Endothelial cell of umbilical vein (primary cell): ENCODE measurements at regions not wholly inside any gene's neighbourhood (a gene's known extent, or its start where the extent isn't known, plus 50 kb on each side); places are given as distances from the start of the nearest gene placed in this dataset.

Source experiments
- BruUV-seq: library from RNA; stranded (reverse); fragments of 400-500 nt; replicated peaks from 2 replicates; lab custom pipeline; 2021; lab: Mats Ljungman, UMichigan
- CTCF ChIA-PET: fragments of 300-600, 350-600 bp; sonication (Branson Sonifier 250); formaldehyde crosslinking; loops from one replicate; lab custom pipeline; 2021; ENCODE audit warnings: antibody characterized with exemption, inconsistent platforms; lab: Charles Lee
- POLR2A ChIA-PET: fragments of 300-600, 350-600 bp; sonication (Branson Sonifier 250); formaldehyde crosslinking; loops from one replicate; lab custom pipeline; 2021; ENCODE audit warnings: antibody characterized with exemption, inconsistent platforms; lab: Charles Lee
- DNase-seq: peaks from one replicate; pipeline ENCODE4 v3.0.0-alpha.2; 2011; ENCODE audit warnings: low read depth, low spot score
- FAIRE-seq: peaks from 2 replicates; lab custom pipeline; 2011; peaks lifted over from hg19 to GRCh38; lab: Jason Lieb, UNC
- H2AFZ ChIP-seq: 2 replicates; pipeline ENCODE4 v1.6.0; 2012; ENCODE audit warnings: low read depth, low read length, control low read depth, inconsistent platforms
- H3K27ac ChIP-seq: 2 replicates; pipeline ENCODE4 v1.5.1; 2011; ENCODE audit warnings: low read depth, mild to moderate bottlenecking, control low read depth, low read length, moderate library complexity; ENCODE audit not compliant: insufficient read depth
- H3K27me3 ChIP-seq, 2 experiments: 2 replicates each; pipeline versions ENCODE4 v1.6.0 to v1.6.1; 2011; ENCODE audit warnings: low read length in 2 of 2, mixed read lengths in 1 of 2; ENCODE audit not compliant: control insufficient read depth in 2 of 2, insufficient read depth in 2 of 2
- H3K36me3 ChIP-seq, 2 experiments: 2 replicates in 1 of 2; 3 replicates in 1 of 2; pipeline ENCODE4 v1.5.1; 2011; ENCODE audit warnings: low read length in 2 of 2, mild to moderate bottlenecking in 1 of 2, moderate library complexity in 1 of 2; ENCODE audit not compliant: control insufficient read depth in 2 of 2, insufficient read depth in 2 of 2; ENCODE audit errors: extremely low read depth in 1 of 2
- H3K4me1 ChIP-seq: 3 replicates; pipeline ENCODE4 v1.5.1; 2011; ENCODE audit warnings: mild to moderate bottlenecking, low read length; ENCODE audit not compliant: control insufficient read depth, insufficient read depth; ENCODE audit errors: extremely low read depth
- H3K4me2 ChIP-seq: 2 replicates; pipeline ENCODE4 v1.6.1; 2011; ENCODE audit warnings: low read length, control low read depth, mixed read lengths; ENCODE audit not compliant: insufficient read depth
- H3K4me3 ChIP-seq, 3 experiments: fragments of 200-600 bp in 1 of 3; sonication (generic), shearing (Covaris generic) in 1 of 3; replicated peaks in 1 of 3; 2 replicates each; pipeline ENCODE4 v1.5.1; 2011 to 2016; ENCODE audit warnings: control low read depth in 3 of 3, low read length in 3 of 3, mild to moderate bottlenecking in 2 of 3, inconsistent platforms in 1 of 3, low read depth in 1 of 3, moderate library complexity in 1 of 3; ENCODE audit not compliant: insufficient read depth in 1 of 3
- H3K79me2 ChIP-seq: 2 replicates; pipeline ENCODE4 v1.6.0; 2012; ENCODE audit warnings: low read length, inconsistent platforms; ENCODE audit not compliant: control insufficient read depth, insufficient read depth
- H3K9ac ChIP-seq: replicated peaks from 2 replicates; pipeline ENCODE3; 2011; ENCODE audit warnings: low read length, control low read depth; ENCODE audit not compliant: insufficient read depth; ENCODE audit errors: extremely low read depth
- H3K9me1 ChIP-seq: replicated peaks from 3 replicates; pipeline ENCODE4 v1.6.0; 2011; ENCODE audit warnings: mild to moderate bottlenecking, low read length; ENCODE audit not compliant: control insufficient read depth, insufficient read depth; ENCODE audit errors: extremely low read depth
- H3K9me3 ChIP-seq: replicated peaks from 2 replicates; pipeline ENCODE4 v1.5.1; 2012; ENCODE audit warnings: low read length, inconsistent platforms; ENCODE audit not compliant: control insufficient read depth, insufficient read depth
- H4K20me1 ChIP-seq: replicated peaks from 2 replicates; pipeline ENCODE3; 2011; ENCODE audit warnings: mild to moderate bottlenecking, low read length; ENCODE audit not compliant: control insufficient read depth, insufficient read depth; ENCODE audit errors: extremely low read depth
- EZH2 ChIP-seq: IDR thresholded peaks from 2 replicates; pipeline ENCODE4 v1.6.1; 2012; ENCODE audit warnings: borderline replicate concordance, low read depth, mild to moderate bottlenecking, moderate library complexity, low read length, inconsistent platforms; ENCODE audit not compliant: severe bottlenecking
- FOS ChIP-seq: IDR thresholded peaks from 2 replicates; pipeline ENCODE4 v1.6.1; 2011; ENCODE audit warnings: mild to moderate bottlenecking, low read length, moderate library complexity, borderline replicate concordance; ENCODE audit not compliant: insufficient read depth
- GATA2 ChIP-seq: IDR thresholded peaks from 2 replicates; pipeline ENCODE4 v1.7.0; 2011; ENCODE audit warnings: low read depth, mild to moderate bottlenecking, moderate library complexity, mixed read lengths, low read length; ENCODE audit not compliant: insufficient read length, insufficient read depth
- JUN ChIP-seq: IDR thresholded peaks from 2 replicates; pipeline ENCODE4 v1.6.1; 2011; ENCODE audit warnings: borderline replicate concordance, low read depth; ENCODE audit not compliant: insufficient read length, insufficient read depth
- MYC ChIP-seq: IDR thresholded peaks from one replicate; pipeline ENCODE4 v1.6.1; 2011; ENCODE audit warnings: mild to moderate bottlenecking, low read depth, low read length
- POLR2A ChIP-seq: IDR thresholded peaks from 2 replicates; pipeline ENCODE4 v1.6.1; 2012; ENCODE audit warnings: low read depth, mild to moderate bottlenecking, control low read depth, low read length
- POLR2AphosphoS5 ChIP-seq: IDR thresholded peaks from 2 replicates; pipeline ENCODE4 v1.6.1; 2012; ENCODE audit warnings: low read depth, mild to moderate bottlenecking, control low read depth, low read length, moderate library complexity; ENCODE audit not compliant: insufficient read depth
- dilution Hi-C: fragments of 300-500 bp; cut with MboI; formaldehyde crosslinking; loops from one replicate; pipeline ENCODE4 v1.15.0; 2019; ENCODE audit warnings: low sequenced_read_pairs; ENCODE audit not compliant: extremely low pct_ligation_motif_present
- intact Hi-C: fragments of 100-400 bp; cut with micrococcal nuclease; formaldehyde crosslinking; loops from one replicate; pipeline ENCODE4 v1.10.0; 2022
- TF ChIP-seq, protein P1 (sequence below), 2 donors: IDR thresholded peaks; 1 replicate in 1 of 2; 2 replicates in 1 of 2; pipeline ENCODE4 v1.5.1; 2011; ENCODE audit warnings: low read length in 2 of 2, mild to moderate bottlenecking in 2 of 2, moderate library complexity in 2 of 2, control low read depth in 1 of 2, inconsistent platforms in 1 of 2, low read depth in 1 of 2; ENCODE audit not compliant: insufficient read depth in 1 of 2; ENCODE audit errors: extremely low read depth in 1 of 2
- TF ChIP-seq, protein P2 (sequence below): IDR thresholded peaks from 2 replicates; pipeline ENCODE4 v1.6.1; 2011; ENCODE audit not compliant: insufficient read depth, insufficient read length

DNA sequence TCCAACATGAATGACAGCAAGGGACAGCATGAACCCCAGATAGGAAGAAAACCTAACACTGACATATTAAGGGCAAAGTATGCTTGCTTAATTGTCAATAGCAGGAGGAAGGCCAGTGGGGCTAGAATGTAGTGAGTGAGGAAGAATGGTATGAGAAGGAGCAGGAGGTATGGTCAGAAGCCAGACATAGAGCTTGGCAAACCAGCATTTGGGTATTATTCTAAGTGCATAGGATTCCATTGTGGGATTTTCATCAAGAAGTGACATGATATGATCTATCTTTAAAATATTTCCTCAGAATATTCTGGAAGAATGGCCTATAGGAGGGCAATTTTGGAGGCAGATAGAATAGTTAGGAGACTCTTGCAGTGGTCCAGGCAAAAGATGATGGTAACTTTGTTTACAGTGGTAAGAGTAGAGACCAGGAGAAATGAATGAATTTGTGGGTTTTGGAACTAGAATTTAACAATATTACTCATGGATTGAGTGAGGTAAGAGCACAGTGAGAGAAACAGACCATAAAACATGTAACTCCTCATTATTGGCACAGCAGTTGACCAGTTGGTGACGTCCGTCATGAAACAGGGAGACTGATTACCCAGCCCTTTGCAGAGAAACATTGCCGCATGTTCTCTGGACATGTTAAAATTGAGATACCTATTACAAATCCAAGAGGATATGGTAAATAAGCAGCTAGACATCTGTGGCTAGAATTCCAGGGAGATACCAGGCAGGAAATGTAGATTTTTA, 246.5 kb upstream of the HS3ST1 start:
- H3K9me3 ChIP-seq, result no peaks in the 10 kb centered on the region
- dilution Hi-C loops (no loop called here), intact Hi-C loops (no loop called here)
- TF ChIP-seq GATA2, result no peak
- TF ChIP-seq MYC, result no peak
- TF ChIP-seq POLR2A, result no peak
- TF ChIP-seq JUN, result no peak
- TF ChIP-seq EZH2, result no peak
- TF ChIP-seq, protein P1, sequence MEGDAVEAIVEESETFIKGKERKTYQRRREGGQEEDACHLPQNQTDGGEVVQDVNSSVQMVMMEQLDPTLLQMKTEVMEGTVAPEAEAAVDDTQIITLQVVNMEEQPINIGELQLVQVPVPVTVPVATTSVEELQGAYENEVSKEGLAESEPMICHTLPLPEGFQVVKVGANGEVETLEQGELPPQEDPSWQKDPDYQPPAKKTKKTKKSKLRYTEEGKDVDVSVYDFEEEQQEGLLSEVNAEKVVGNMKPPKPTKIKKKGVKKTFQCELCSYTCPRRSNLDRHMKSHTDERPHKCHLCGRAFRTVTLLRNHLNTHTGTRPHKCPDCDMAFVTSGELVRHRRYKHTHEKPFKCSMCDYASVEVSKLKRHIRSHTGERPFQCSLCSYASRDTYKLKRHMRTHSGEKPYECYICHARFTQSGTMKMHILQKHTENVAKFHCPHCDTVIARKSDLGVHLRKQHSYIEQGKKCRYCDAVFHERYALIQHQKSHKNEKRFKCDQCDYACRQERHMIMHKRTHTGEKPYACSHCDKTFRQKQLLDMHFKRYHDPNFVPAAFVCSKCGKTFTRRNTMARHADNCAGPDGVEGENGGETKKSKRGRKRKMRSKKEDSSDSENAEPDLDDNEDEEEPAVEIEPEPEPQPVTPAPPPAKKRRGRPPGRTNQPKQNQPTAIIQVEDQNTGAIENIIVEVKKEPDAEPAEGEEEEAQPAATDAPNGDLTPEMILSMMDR (IDR thresholded peaks at IDR 0.05; ENCODE audit: extremely low read depth in 1 of 2, insufficient read depth in 1 of 2, low read depth in 1 of 2, low read length in 2 of 2), result no peak
- no peak for TF ChIP-seq POLR2AphosphoS5
- TF ChIP-seq, protein P2, sequence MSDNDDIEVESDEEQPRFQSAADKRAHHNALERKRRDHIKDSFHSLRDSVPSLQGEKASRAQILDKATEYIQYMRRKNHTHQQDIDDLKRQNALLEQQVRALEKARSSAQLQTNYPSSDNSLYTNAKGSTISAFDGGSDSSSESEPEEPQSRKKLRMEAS, result no peak
- TF ChIP-seq FOS, result no peak
- no peak overlapping the region for H3K9ac ChIP-seq
- no peak for FAIRE-seq
- CTCF ChIA-PET, result no interaction called here
- no peaks in the 10 kb centered on the region for H4K20me1 ChIP-seq
- H3K9me1 ChIP-seq, result no peaks in the 10 kb centered on the region
- POLR2A ChIA-PET, result no interaction called here
- no peaks in the 10 kb centered on the region for H3K4me1 ChIP-seq
- H3K27me3 ChIP-seq, result no peaks in the 10 kb centered on the region
- no TSS peak for BruUV-seq
- H3K36me3 ChIP-seq, result no peaks in the 10 kb centered on the region
- no peak overlapping the region for H3K27ac ChIP-seq
- no peak for DNase-seq
- no peaks in the 10 kb centered on the region for H3K79me2 ChIP-seq
- H3K4me3 ChIP-seq, result no peak overlapping the region
- H2AFZ ChIP-seq, result no peak overlapping the region
- H3K4me2 ChIP-seq, result no peak overlapping the region
